Activated T-helper 1 cell treated with anti-CD3 and anti-CD28 coated beads, Interleukin-2, amount 50 U/mL, for 16 hours (primary cell): ENCODE measurements at regions not wholly inside any gene's neighbourhood (a gene's known extent, or its start where the extent isn't known, plus 50 kb on each side); places are given as distances from the start of the nearest gene placed in this dataset.

Experiments used
- DNase-seq, 2 donors: peaks; one replicate each; pipeline ENCODE4 v3.0.0-alpha.2; 2020; ENCODE audit warnings: low read depth in 1 of 2, low spot score in 1 of 2

GRCh38 chr3:178152988-178153387 is 383.2 kb upstream of the KCNMB2 start:
- DNase-seq = no peak

GRCh38 chr3:178155521-178155920 is 380.7 kb upstream of the KCNMB2 start:
- DNase-seq = no peak

- no peak for DNase-seq
These were observed 379.9 kb upstream of the KCNMB2 start for GRCh38 chr3:178156301-178156700.

- DNase-seq = no peak
These were observed 376.5 kb upstream of the KCNMB2 start for GRCh38 chr3:178159691-178160220.

GRCh38 chr3:178169421-178169820 is 366.8 kb upstream of the KCNMB2 start:
- no peak for DNase-seq

GRCh38 chr3:178170698-178171535 is 365.3 kb upstream of the KCNMB2 start:
- no peak for DNase-seq

GRCh38 chr3:178172121-178172520 is 364.1 kb upstream of the KCNMB2 start:
- no peak for DNase-seq

- no peak for DNase-seq
These were observed 361.9 kb upstream of the KCNMB2 start for GRCh38 chr3:178174201-178174915.

GRCh38 chr3:178181088-178181487 is 355.1 kb upstream of the KCNMB2 start:
- no peak for DNase-seq

GRCh38 chr3:178181784-178182183 is 354.5 kb upstream of the KCNMB2 start:
- DNase-seq = no peak

- no peak for DNase-seq
These were observed 353.9 kb upstream of the KCNMB2 start for GRCh38 chr3:178182337-178182779.

- DNase-seq = no peak
These were observed 351.4 kb upstream of the KCNMB2 start for GRCh38 chr3:178184833-178185232.

GRCh38 chr3:178186666-178187065 is 349.6 kb upstream of the KCNMB2 start:
- no peak for DNase-seq

- no peak for DNase-seq
These were observed 346.4 kb upstream of the KCNMB2 start for GRCh38 chr3:178189854-178190253.

- DNase-seq = no peak
These were observed 342.4 kb upstream of the KCNMB2 start for GRCh38 chr3:178193846-178194245.

- DNase-seq = no peak
These were observed 341.7 kb upstream of the KCNMB2 start for GRCh38 chr3:178194539-178194938.

GRCh38 chr3:178195824-178196223 is 340.4 kb upstream of the KCNMB2 start:
- no peak for DNase-seq

GRCh38 chr3:178198329-178198728 is 337.9 kb upstream of the KCNMB2 start:
- no peak for DNase-seq

- no peak for DNase-seq
These were observed 335.9 kb upstream of the KCNMB2 start for GRCh38 chr3:178200316-178200715.

- DNase-seq = no peak
These were observed 334.5 kb upstream of the KCNMB2 start for GRCh38 chr3:178201714-178202113.

GRCh38 chr3:178202194-178202593 is 334.0 kb upstream of the KCNMB2 start:
- DNase-seq = no peak

GRCh38 chr3:178203165-178203564 is 333.1 kb upstream of the KCNMB2 start:
- DNase-seq = no peak
